Stimulated activated effector memory CD8-positive, alpha-beta T cell treated with anti-CD3 and anti-CD28 coated beads, Interleukin-12 subunit alpha, Interleukin-12 subunit beta, amount 100 ng/mL, for 72 hours (primary cell): ENCODE measurements at regions not wholly inside any gene's neighbourhood (a gene's known extent, or its start where the extent isn't known, plus 50 kb on each side); places are given as distances from the start of the nearest gene placed in this dataset.

Experiments
- ATAC-seq: fragments of 150-1000 bp; cut with Tn5 transposase; 2 replicates; pipeline ENCODE4 v1.10.0; 2021
- DNase-seq, 2 donors: peaks; one replicate each; pipeline ENCODE4 v3.0.0; 2021 to 2022; ENCODE audit warnings: low spot score in 2 of 2
- H3K27ac Mint-ChIP-seq: one replicate; pipeline ENCODE4 v1.8.0; 2022; ENCODE audit warnings: mild to moderate bottlenecking, mixed read lengths
- H3K36me3 Mint-ChIP-seq: one replicate; pipeline ENCODE4 v1.8.0; 2022; ENCODE audit warnings: mild to moderate bottlenecking, mixed read lengths
- H3K4me1 Mint-ChIP-seq: one replicate; pipeline ENCODE4 v1.8.0; 2022; ENCODE audit warnings: mixed read lengths
- H3K4me3 Mint-ChIP-seq: one replicate; pipeline ENCODE4 v1.8.0; 2022; ENCODE audit warnings: mild to moderate bottlenecking, mixed read lengths
- H3K9me3 Mint-ChIP-seq: one replicate; pipeline ENCODE4 v1.8.0; 2022; ENCODE audit warnings: mixed read lengths

- Mint-ChIP-seq H3K4me1 (no peaks in the 10 kb centered on the region), H3K27ac (no peak overlapping the region), H3K4me3 (no peak overlapping the region), H3K36me3 (no peaks in the 10 kb centered on the region), H3K9me3 (no peaks in the 10 kb centered on the region)
- no peak for ATAC-seq
- no peak for DNase-seq
Observed at GRCh38 chr3:104510131-104510849, 856.4 kb upstream of the ALCAM start.

- no peaks in the 10 kb centered on the region for H3K36me3 Mint-ChIP-seq
- no peak for DNase-seq
- no peaks in the 10 kb centered on the region for H3K4me1 Mint-ChIP-seq
Observed at GRCh38 chr3:104514371-104514770, 852.3 kb upstream of the ALCAM start.

GRCh38 chr3:104514776-104515175 is 851.9 kb upstream of the ALCAM start:
- Mint-ChIP-seq H3K4me3 (no peak overlapping the region), H3K4me1 (no peaks in the 10 kb centered on the region), H3K27ac (no peak overlapping the region), H3K36me3 (no peaks in the 10 kb centered on the region), H3K9me3 (no peaks in the 10 kb centered on the region)
- no peak for ATAC-seq
- no peak for DNase-seq

More at GRCh38 chr3:104514371-104514770, 852.3 kb upstream of the ALCAM start:
- Mint-ChIP-seq H3K4me3 (no peak overlapping the region), H3K9me3 (no peaks in the 10 kb centered on the region), H3K27ac (no peak overlapping the region)
- no peak for ATAC-seq

- no peaks in the 10 kb centered on the region for H3K9me3 Mint-ChIP-seq
- no peak overlapping the region for H3K4me3 Mint-ChIP-seq
- H3K4me1 Mint-ChIP-seq: no peaks in the 10 kb centered on the region
- H3K27ac Mint-ChIP-seq: no peak overlapping the region
- ATAC-seq: no peak
- H3K36me3 Mint-ChIP-seq: no peaks in the 10 kb centered on the region
- no peak for DNase-seq
Observed at GRCh38 chr3:104519068-104519467, 847.6 kb upstream of the ALCAM start.

GRCh38 chr3:104519468-104520227 is 847.1 kb upstream of the ALCAM start:
- DNase-seq: no peak
- H3K4me1 Mint-ChIP-seq: no peaks in the 10 kb centered on the region
- H3K9me3 Mint-ChIP-seq: no peaks in the 10 kb centered on the region
- ATAC-seq: no peak
- H3K4me3 Mint-ChIP-seq: no peak overlapping the region
- no peaks in the 10 kb centered on the region for H3K36me3 Mint-ChIP-seq
- no peak overlapping the region for H3K27ac Mint-ChIP-seq

GRCh38 chr3:104520228-104520655 is 846.5 kb upstream of the ALCAM start:
- DNase-seq (no peak), ATAC-seq (no peak)
- Mint-ChIP-seq H3K9me3 (no peaks in the 10 kb centered on the region), H3K36me3 (no peaks in the 10 kb centered on the region), H3K4me1 (no peaks in the 10 kb centered on the region), H3K4me3 (no peak overlapping the region), H3K27ac (no peak overlapping the region)

- Mint-ChIP-seq H3K4me3 (no peak overlapping the region), H3K27ac (no peak overlapping the region), H3K36me3 (no peaks in the 10 kb centered on the region), H3K9me3 (no peaks in the 10 kb centered on the region), H3K4me1 (no peaks in the 10 kb centered on the region)
- DNase-seq (no peak), ATAC-seq (no peak)
Observed at GRCh38 chr3:104521606-104522336, 844.9 kb upstream of the ALCAM start.

GRCh38 chr3:104523136-104523535 is 843.6 kb upstream of the ALCAM start:
- Mint-ChIP-seq H3K4me3 (no peak overlapping the region), H3K27ac (no peak overlapping the region), H3K4me1 (no peaks in the 10 kb centered on the region), H3K9me3 (no peaks in the 10 kb centered on the region), H3K36me3 (no peaks in the 10 kb centered on the region)
- DNase-seq: no peak
- ATAC-seq: no peak

GRCh38 chr3:104526901-104527401 is 839.8 kb upstream of the ALCAM start:
- DNase-seq: no peak

GRCh38 chr3:104530934-104531333 is 835.8 kb upstream of the ALCAM start:
- no peaks in the 10 kb centered on the region for H3K9me3 Mint-ChIP-seq
- no peaks in the 10 kb centered on the region for H3K4me1 Mint-ChIP-seq
- no peaks in the 10 kb centered on the region for H3K36me3 Mint-ChIP-seq
- no peak for DNase-seq
- no peak overlapping the region for H3K4me3 Mint-ChIP-seq
- ATAC-seq: peak; percentile 16
- no peak overlapping the region for H3K27ac Mint-ChIP-seq

More at GRCh38 chr3:104526901-104527401, 839.8 kb upstream of the ALCAM start:
- Mint-ChIP-seq H3K36me3 (no peaks in the 10 kb centered on the region), H3K4me3 (no peak overlapping the region), H3K9me3 (no peaks in the 10 kb centered on the region), H3K27ac (no peak overlapping the region), H3K4me1 (no peaks in the 10 kb centered on the region)
- peak; percentile 62 for ATAC-seq

GRCh38 chr3:104536715-104537114 is 830.0 kb upstream of the ALCAM start:
- Mint-ChIP-seq H3K36me3 (no peaks in the 10 kb centered on the region), H3K27ac (no peak overlapping the region), H3K9me3 (no peaks in the 10 kb centered on the region), H3K4me1 (no peaks in the 10 kb centered on the region), H3K4me3 (no peak overlapping the region)
- ATAC-seq: no peak
- DNase-seq: no peak

- Mint-ChIP-seq H3K27ac (no peak overlapping the region), H3K36me3 (no peaks in the 10 kb centered on the region), H3K4me3 (no peak overlapping the region), H3K9me3 (no peaks in the 10 kb centered on the region), H3K4me1 (no peaks in the 10 kb centered on the region)
- DNase-seq (no peak), ATAC-seq (no peak)
Observed at GRCh38 chr3:104537323-104537722, 829.4 kb upstream of the ALCAM start.

GRCh38 chr3:104546301-104546700 is 820.4 kb upstream of the ALCAM start:
- no peak overlapping the region for H3K27ac Mint-ChIP-seq
- no peak for ATAC-seq
- no peaks in the 10 kb centered on the region for H3K4me1 Mint-ChIP-seq
- H3K36me3 Mint-ChIP-seq: no peaks in the 10 kb centered on the region
- no peaks in the 10 kb centered on the region for H3K9me3 Mint-ChIP-seq
- no peak overlapping the region for H3K4me3 Mint-ChIP-seq
- DNase-seq: no peak

GRCh38 chr3:104547031-104547430 is 819.7 kb upstream of the ALCAM start:
- H3K36me3 Mint-ChIP-seq: no peaks in the 10 kb centered on the region
- H3K9me3 Mint-ChIP-seq: no peaks in the 10 kb centered on the region
- ATAC-seq (no peak), DNase-seq (no peak)
- no peak overlapping the region for H3K4me3 Mint-ChIP-seq
- no peaks in the 10 kb centered on the region for H3K4me1 Mint-ChIP-seq
- H3K27ac Mint-ChIP-seq: no peak overlapping the region

GRCh38 chr3:104548401-104548800 is 818.3 kb upstream of the ALCAM start:
- Mint-ChIP-seq H3K36me3 (no peaks in the 10 kb centered on the region), H3K4me1 (no peaks in the 10 kb centered on the region), H3K4me3 (no peak overlapping the region), H3K27ac (no peak overlapping the region), H3K9me3 (no peaks in the 10 kb centered on the region)
- ATAC-seq: no peak
- DNase-seq: no peak
